LHCN-M2 (cell line): ENCODE measurements at regions not wholly inside any gene's neighbourhood (a gene's known extent, or its start where the extent isn't known, plus 50 kb on each side); places are given as distances from the start of the nearest gene placed in this dataset.
"Not testable (repeated sequence)": the region's sequence is repeated elsewhere in the genome, so short reads cannot be mapped to it uniquely, and the experiment has no call there.

Experiments
- DNase-seq: peaks from one replicate; pipeline ENCODE4 v3.0.0-alpha.2; 2012; ENCODE audit warnings: low read depth

DNA sequence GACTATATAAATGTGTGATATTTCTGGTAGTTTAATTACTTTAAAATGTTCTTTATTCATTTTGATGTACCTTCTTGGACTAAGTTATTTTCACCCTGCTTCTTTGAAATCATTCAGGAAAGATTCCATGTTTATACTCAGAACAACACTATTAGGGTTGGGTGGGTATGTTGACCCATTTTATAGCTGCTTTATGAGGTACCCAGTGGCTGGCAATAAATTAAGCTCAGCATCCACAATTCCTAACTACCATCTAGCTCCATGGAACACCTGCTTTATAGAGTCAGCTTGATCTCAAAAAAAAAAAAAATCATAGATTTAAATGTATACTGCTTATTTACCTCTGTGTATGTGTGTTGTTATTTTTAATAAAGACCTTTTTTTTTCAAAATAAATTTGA, 78.9 kb upstream of the ZNF91 start:
- DNase-seq, result no peak

DNA sequence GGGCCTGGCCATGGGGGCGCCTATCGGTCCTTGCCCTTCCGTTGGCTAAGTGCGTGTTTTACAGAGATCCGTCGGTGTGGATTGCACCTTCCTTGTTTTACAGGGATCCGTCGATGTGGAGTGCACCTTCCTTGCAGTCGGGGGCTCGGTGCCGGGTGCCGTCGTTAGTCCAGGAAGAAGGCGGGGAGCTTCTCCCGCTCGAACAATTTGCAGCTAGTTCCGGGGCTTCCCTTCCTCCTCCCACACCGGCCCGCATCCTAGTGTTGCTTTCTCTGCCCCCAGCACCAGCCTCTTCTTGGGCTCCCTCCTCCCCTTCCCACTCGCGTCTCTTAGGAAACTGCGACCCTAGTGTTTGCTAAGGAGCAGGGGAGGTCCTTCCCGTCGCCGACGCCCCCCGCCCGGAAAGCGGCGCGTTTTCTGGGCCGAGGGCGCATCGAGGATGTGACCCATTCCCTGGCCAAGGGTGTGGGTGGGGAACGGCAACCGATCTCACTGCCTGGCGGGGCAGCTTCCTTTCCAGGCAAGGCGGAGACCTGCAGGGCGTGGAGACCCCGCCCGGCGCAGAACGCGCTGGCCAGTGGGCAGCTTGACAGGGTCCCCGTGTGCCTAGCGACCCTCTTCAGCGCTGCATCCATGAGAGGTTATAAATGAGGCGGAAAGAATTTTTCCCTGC, 75.7 kb upstream of the ZNF91 start:
- DNase-seq, result no peak

DNA sequence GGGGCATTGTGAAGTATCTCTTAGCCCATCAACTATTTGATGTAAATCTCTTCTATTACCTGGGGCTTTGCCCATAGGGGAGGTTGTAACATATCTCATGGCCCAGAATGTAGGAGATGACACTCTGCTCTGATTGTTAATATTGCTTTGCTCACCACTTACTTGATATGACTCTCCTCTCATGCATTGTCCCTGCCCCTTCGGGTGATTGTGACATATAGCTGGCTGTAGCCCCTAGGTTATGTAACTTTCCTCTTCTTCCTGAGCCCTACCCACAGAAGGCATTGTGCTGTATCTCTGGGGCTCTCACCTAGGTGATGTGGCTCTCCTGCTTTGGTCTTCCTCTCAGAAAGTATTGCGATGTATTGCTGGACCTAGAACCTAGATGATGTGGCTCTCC, 69.1 kb upstream of the ZNF91 start:
- not testable (repeated sequence) for DNase-seq

DNA sequence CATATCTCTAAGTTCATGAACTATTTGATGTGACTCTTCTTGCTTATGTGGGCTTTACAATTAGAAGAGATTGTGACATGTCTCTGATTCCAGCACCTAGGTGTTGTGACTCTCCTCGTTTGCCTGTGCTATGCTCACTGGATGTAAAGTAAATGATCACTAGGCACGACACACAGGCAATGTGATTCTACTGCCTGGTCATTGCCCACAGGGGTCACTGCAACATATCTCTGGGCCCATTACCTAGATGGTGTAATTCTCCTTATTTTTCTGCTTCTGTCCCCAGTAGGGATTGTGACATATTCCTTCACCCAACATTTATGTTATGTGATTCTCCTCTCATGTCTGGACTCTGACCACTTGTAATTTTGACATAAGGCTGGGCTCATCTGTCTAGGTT, 65.8 kb upstream of the ZNF91 start:
- DNase-seq, result no peak

DNA sequence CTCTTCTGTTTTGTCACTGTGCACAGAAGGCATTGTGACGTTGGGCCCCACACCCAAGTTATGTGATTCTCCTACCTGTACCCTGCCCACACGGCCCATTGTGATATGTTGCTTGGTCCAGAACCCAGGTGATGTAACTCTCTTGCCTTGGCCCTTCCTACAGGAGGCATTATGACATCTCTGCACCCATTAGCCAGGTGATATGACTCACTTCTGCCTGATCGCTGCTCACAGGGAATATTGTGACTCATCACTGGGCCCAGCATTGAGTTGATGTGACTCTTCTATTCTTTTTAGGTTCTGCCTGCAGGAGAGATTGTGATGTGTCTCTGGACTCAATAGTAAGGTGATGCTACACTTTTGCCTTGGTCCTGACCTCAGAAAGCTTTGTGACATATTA, 65.4 kb upstream of the ZNF91 start:
- DNase-seq, result no peak
